ENCODE measurements at regions not wholly inside any gene's neighbourhood (a gene's known extent, or its start where the extent isn't known, plus 50 kb on each side); places are given as distances from the start of the nearest gene placed in this dataset.

DNA sequence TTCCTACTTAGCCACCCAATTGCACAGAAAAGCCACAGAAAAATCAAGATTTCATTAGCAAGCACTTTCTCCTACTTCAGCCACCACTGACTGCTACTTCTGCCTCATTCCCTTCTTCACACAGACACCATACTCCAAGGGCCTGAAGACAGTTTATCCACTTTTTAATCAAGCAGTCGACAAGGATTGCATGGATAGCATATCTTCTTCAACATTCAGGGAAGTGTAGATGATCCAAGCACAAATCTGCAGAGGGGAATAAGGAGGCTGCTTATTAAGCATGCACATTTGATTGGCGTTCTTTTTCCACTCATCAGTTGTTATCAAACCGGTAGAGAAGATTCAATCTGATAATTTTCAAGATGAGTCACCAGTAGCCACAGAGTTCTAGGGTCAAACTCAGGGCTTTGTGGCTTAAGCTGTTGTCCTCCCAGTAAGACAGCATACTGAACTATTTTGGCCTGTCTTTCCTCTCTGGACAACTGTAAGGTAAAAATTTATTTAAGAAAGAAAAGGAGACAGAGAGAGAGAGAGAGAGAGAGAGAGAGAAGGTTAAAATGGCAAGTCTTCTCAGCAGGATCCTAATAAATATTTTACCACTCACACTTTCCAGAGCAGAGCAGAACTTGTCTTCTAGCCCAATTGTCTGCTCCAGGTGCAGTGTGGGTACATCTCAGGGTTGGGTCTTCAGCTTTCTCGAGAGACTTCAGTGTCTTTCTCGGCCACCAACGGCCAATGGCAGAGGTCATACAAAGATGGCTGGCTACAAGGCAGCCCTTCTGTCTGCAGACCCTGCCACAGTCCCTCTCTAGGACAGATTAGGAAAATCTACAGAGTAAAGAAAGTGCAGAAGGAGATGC lies 80.6 kb upstream of the BHLHE40 start (continued):
- no peak for TF ChIP-seq RBM17 (IDR thresholded peaks at IDR 0.05; ENCODE audit: borderline replicate concordance, low read depth, low read length)
- no peak for TF ChIP-seq STAG1 (CRISPR knock-in tag; IDR thresholded peaks at IDR 0.05; ENCODE audit: borderline replicate concordance)
- no peak for TF ChIP-seq PURB (CRISPR knock-in tag; IDR thresholded peaks at IDR 0.05; ENCODE audit: low read depth)
- TF ChIP-seq HBP1 (CRISPR knock-in tag; IDR thresholded peaks at IDR 0.05), result no peak
- no peak for TF ChIP-seq SMARCA5 (IDR thresholded peaks at IDR 0.05)
- no peak for TF ChIP-seq LARP7 (IDR thresholded peaks at IDR 0.05)
- no peak for TF ChIP-seq CBX2 (IDR thresholded peaks at IDR 0.05; ENCODE audit: insufficient read depth, low read length, poor library complexity, severe bottlenecking)
- no peak for TF ChIP-seq ZKSCAN3 (CRISPR knock-in tag; IDR thresholded peaks at IDR 0.05)
- TF ChIP-seq TFAP4 (CRISPR knock-in tag; IDR thresholded peaks at IDR 0.05; ENCODE audit: borderline replicate concordance), result no peak
- no peak for TF ChIP-seq ZNF511 (CRISPR knock-in tag; IDR thresholded peaks at IDR 0.05)
- TF ChIP-seq HDAC8 (tag; IDR thresholded peaks at IDR 0.05), result no peak
- TF ChIP-seq DACH1 (IDR thresholded peaks at IDR 0.05; ENCODE audit: partially characterized antibody), result peak; percentile 84
- TF ChIP-seq ETV6 (IDR thresholded peaks at IDR 0.05; ENCODE audit: borderline replicate concordance in 1 of 2, low read depth in 2 of 2, low read length in 1 of 2), result no peak
- TF ChIP-seq ETV6 (CRISPR knock-in tag; IDR thresholded peaks at IDR 0.05; ENCODE audit: borderline replicate concordance), result no peak
- no peak; the same call in 1 of the 2 replicates for TF ChIP-seq MECOM (CRISPR knock-in tag; IDR thresholded peaks at IDR 0.05)
- TF ChIP-seq, protein P1, sequence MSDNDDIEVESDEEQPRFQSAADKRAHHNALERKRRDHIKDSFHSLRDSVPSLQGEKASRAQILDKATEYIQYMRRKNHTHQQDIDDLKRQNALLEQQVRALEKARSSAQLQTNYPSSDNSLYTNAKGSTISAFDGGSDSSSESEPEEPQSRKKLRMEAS (CRISPR knock-in tag; IDR thresholded peaks at IDR 0.05), result no peak
- no peak for TF ChIP-seq KHSRP (IDR thresholded peaks at IDR 0.05)
- no peak for TF ChIP-seq PHF21A (IDR thresholded peaks at IDR 0.05; ENCODE audit: borderline replicate concordance, low read depth)
- no peak for TF ChIP-seq AFF4 (CRISPR knock-in tag; IDR thresholded peaks at IDR 0.05)
